GM21390 (cell line): ENCODE measurements at regions not wholly inside any gene's neighbourhood (a gene's known extent, or its start where the extent isn't known, plus 50 kb on each side); places are given as distances from the start of the nearest gene placed in this dataset.

Experiments used
- ATAC-seq: cut with Tn5 transposase; IDR thresholded peaks from one replicate; pipeline ENCODE4 v1.9.1; 2021; ENCODE audit not compliant: unreplicated experiment

DNA sequence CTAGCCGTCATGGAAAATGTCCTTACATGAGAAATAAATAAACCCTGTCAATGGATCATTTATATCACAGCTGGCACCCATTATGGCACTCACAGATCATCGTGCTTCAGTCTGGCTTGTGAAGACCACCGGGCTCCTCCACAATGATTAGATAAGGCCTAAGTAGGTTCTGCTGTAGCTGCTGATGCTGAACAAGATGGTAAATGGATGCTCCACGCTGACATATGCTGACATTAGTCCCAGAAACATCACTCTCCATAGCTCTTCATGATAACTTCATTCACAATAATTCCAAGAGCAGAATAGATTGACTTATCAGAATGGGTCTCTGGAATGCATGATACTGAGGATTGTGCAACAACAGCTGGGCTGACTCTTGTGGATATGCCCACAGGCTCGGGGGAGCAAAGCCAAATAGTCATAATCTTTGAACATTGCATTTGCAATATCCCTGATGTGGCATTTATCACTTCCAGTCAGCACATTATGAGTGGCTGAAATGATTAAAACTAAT, 63.8 kb upstream of the RXFP2 start:
- no peak for ATAC-seq

DNA sequence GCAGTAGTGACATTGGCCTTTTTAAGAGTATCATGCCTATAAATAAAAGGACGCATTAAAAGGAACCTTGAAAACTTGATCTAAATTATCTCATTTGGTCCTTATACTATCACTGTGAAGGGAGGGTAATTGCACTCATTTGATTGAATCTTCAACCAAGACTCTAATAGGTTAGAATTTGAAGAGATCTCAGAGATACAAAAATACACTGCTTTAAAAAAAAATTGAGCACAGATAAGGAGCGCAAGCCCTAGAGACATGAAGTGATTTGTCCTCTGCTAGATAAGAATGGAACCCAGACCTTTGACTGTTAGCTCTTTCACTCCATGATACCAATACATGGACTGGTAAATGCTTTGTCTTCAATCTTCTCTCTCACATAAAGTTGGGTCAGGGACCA, 58.2 kb upstream of the RXFP2 start:
- ATAC-seq, result no peak

DNA sequence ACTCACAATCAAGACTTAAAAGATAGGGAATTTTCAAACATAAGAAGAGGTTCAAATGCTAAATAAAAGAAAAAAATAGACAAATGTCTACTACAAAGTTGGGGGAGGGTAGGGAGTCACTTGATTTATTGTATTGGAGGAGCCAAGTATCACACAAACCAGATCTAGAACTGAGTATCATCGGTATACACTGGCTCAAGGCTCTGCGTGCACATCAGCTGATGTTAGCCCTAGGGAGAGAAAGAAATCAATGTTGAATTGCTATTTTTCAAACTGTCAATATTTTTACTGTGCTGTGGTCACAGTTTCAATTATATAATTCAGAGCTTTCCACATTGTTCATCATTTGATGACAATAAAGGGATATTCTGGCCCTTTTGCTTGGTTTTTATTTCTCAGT, 54.9 kb upstream of the RXFP2 start:
- no peak for ATAC-seq

DNA sequence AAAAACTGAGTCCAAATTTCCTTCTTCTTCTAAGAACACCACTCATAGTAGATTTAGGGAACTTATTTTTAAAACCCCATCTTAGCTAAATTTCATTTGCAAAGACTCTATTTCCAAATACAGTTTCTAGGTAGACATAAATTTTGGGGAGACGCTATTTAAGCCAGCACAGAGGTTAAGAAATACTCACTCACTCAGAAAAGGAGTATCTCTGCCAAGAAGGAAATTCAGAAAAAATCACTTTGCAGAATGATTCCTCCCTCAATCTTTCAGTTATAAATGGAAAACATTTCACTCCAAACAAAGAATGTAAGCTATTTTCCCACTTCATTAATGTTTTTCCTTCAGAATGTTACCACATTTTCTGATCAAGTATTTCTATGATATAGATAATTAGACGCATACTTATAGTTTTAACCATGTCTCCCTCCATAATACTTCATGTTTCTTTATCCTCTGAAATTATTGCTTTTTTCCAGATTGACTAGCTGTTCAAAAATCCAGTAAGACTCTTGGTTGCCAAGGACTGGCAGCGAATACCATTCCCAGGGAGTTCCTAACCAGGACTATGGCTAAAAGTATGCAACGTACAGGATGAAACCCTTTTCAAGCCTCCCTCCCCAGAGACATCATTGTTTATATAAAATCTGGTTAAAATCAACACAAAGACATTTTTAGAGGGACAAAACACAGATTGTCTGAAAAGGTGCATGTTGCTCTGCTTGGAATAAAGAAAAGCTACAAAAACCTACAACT, 52.5 kb upstream of the RXFP2 start:
- ATAC-seq, result no peak
